GM12878 (cell line): ENCODE measurements at regions not wholly inside any gene's neighbourhood (a gene's known extent, or its start where the extent isn't known, plus 50 kb on each side); places are given as distances from the start of the nearest gene placed in this dataset.

ENCODE experiments used
- POLR2A ChIP-seq: IDR thresholded peaks from 2 replicates; pipeline ENCODE4 v1.6.1; 2011; ENCODE audit warnings: low read depth, mild to moderate bottlenecking, low read length
- POLR2AphosphoS5 ChIP-seq: IDR thresholded peaks from 2 replicates; pipeline ENCODE4 v1.6.1; 2011; ENCODE audit warnings: mild to moderate bottlenecking, low read length, inconsistent platforms
- RCOR1 ChIP-seq: conservative IDR thresholded peaks from 2 replicates; pipeline ENCODE4 v1.6.1; 2012; ENCODE audit warnings: low read depth, low read length, improper control_type of control experiment

DNA sequence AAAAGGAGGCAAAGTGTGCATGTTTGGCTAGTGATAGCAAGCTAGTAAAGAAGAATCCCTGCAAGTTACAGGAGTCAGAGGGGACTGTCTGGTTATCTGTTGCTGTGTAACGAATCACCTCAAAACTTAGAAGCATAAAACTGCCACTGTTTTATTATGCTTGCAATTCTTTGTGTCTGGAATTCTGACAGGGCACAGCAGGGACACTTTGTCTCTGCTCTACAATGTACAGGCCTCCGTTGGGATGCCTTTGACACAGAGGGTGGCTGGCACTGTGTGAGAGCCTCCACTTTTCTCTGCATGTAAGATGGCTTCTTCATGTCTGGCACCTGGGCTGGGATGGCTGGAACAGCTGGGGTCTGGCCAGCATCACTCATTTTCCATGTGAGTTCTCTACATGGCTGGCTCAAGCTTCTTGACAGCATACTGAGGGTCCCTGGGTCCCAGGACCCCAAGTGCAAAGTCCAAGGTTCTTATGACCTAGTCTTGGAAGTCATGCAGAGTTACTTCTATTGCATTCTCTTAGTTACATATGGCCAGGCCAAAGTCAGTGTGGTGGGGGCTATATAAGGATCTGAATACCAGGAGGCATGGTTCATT, 276.9 kb downstream of the RPS24 start:
- TF ChIP-seq RCOR1 (no peak), POLR2AphosphoS5 (no peak), POLR2A (no peak)
